ENCODE measurements at regions not wholly inside any gene's neighbourhood (a gene's known extent, or its start where the extent isn't known, plus 50 kb on each side); places are given as distances from the start of the nearest gene placed in this dataset.

DNA sequence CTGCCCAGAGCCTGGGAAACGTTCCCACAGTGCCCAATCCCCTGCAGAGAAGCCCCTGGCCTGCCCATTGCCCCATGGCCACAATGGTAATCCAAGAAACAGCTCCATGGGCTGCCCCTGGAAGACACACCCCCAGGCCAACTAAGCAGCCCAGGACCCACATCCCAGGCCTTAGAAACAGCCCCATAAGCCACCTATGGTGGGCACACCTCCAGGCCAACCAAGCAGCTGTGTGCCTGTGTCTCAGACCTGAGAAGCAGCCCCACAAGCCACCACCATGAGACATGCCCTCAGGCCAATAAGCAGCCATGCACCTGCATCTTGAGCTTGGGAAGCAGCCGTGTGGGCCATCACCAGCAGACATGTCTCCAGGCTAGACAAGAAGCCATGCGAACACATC is 52.9 kb upstream of the SSBP2 start:
- Histone ChIP-seq H2AK5ac (ENCODE audit: low read length) (peak overlapping the region; percentile 6), H3K4ac (ENCODE audit: low read depth, low read length) (no peak overlapping the region), H3K4me2 (ENCODE audit: low read length) (no peak overlapping the region), H3K27ac (ENCODE audit: low read depth, low read length) (no peak overlapping the region), H3K79me1 (ENCODE audit: low read length) (peaks cover 15% of the 10 kb centered on the region), H2BK12ac (ENCODE audit: low read length) (no peak overlapping the region), H3K79me2 (ENCODE audit: control insufficient read depth, insufficient read depth, low read length, poor library complexity) (no peaks in the 10 kb centered on the region), H3K4me3 (ENCODE audit: low read depth, low read length) (no peak overlapping the region), H3K27me3 (ENCODE audit: insufficient read depth, low read length) (no peaks in the 10 kb centered on the region), H3K9ac (ENCODE audit: low read length) (no peak overlapping the region), H3K9me3 (ENCODE audit: insufficient read depth, low read depth, low read length) (no peaks in the 10 kb centered on the region), H3K23ac (ENCODE audit: low read length) (no peak overlapping the region), H3K18ac (ENCODE audit: low read length) (no peak overlapping the region), H2BK120ac (ENCODE audit: insufficient read depth, low read length, poor library complexity) (no peak overlapping the region), H3K36me3 (ENCODE audit: control insufficient read depth in 1 of 2, insufficient read depth in 2 of 2, low read length in 2 of 2) (no peaks in the 10 kb centered on the region), H3K4me1 (ENCODE audit: control insufficient read depth in 1 of 2, insufficient read depth in 2 of 2, low read length in 2 of 2) (peaks cover 7 to 8% of the 10 kb centered on the region in 2 experiments), H3K14ac (ENCODE audit: low read length) (no peak overlapping the region), H4K12ac (ENCODE audit: low read depth, low read length) (no peak overlapping the region), H4K91ac (ENCODE audit: low read depth, low read length) (no peak overlapping the region), H2BK5ac (ENCODE audit: low read depth, low read length, poor library complexity) (no peak overlapping the region), H2AFZ (ENCODE audit: insufficient read depth, low read length, poor library complexity) (no peak overlapping the region), H4K8ac (ENCODE audit: low read depth, low read length) (no peak overlapping the region)
- WGBS (ENCODE audit: extremely low coverage, insufficient coverage, insufficient read length) = no CpG with 5 or more reads among the region's 3 CpGs
- peak; percentile 34 to 63 for DNase-seq

DNA sequence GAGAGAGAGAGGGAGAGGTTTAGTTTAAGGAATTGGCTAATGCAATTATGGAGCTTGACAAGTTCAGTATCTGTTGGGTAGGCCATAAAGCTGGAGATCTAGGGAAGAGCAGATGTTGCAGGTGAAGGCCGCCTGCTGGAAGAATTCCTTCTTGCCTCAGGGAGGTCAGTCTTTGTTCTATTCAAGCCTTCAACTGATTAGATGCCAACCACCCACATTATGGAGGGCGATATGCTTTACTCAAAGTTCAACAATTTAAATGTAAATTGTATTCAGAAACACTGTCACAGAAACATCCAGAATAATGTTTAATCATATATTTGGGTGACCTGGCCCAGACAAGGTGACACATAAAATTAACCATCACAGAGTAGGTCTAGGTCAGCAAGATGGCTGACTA is 51.7 kb upstream of the SSBP2 start:
- H3K9ac ChIP-seq (ENCODE audit: low read length) = no peak overlapping the region
- H3K79me1 ChIP-seq (ENCODE audit: low read length) = peaks cover 17% of the 10 kb centered on the region
- H2BK120ac ChIP-seq (ENCODE audit: insufficient read depth, low read length, poor library complexity) = peak overlapping the region; percentile 86
- H3K4me3 ChIP-seq (ENCODE audit: low read depth, low read length) = no peak overlapping the region
- no peak overlapping the region for H3K14ac ChIP-seq (ENCODE audit: low read length)
- H3K4ac ChIP-seq (ENCODE audit: low read depth, low read length) = no peak overlapping the region
- H2BK5ac ChIP-seq (ENCODE audit: low read depth, low read length, poor library complexity) = no peak overlapping the region
- no peaks in the 10 kb centered on the region for H3K36me3 ChIP-seq (ENCODE audit: control insufficient read depth in 1 of 2, insufficient read depth in 2 of 2, low read length in 2 of 2)
- no peak overlapping the region for H3K23ac ChIP-seq (ENCODE audit: low read length)
- H3K27me3 ChIP-seq (ENCODE audit: insufficient read depth, low read length) = no peaks in the 10 kb centered on the region
- H4K12ac ChIP-seq (ENCODE audit: low read depth, low read length) = no peak overlapping the region
- H3K4me2 ChIP-seq (ENCODE audit: low read length) = no peak overlapping the region
- no peak overlapping the region for H3K18ac ChIP-seq (ENCODE audit: low read length)
- no CpG with 5 or more reads among the region's 2 CpGs for WGBS (ENCODE audit: extremely low coverage, insufficient coverage, insufficient read length)
- peak overlapping the region; percentile 3 for H2AFZ ChIP-seq (ENCODE audit: insufficient read depth, low read length, poor library complexity)
- H2BK12ac ChIP-seq (ENCODE audit: low read length) = peak overlapping the region; percentile 84
- DNase-seq = peak in 1 of 2 donors; percentile 22
- no peaks in the 10 kb centered on the region for H3K79me2 ChIP-seq (ENCODE audit: control insufficient read depth, insufficient read depth, low read length, poor library complexity)
- H4K8ac ChIP-seq (ENCODE audit: low read depth, low read length) = no peak overlapping the region
- no peak overlapping the region for H3K27ac ChIP-seq (ENCODE audit: low read depth, low read length)
- no peak overlapping the region for H2AK5ac ChIP-seq (ENCODE audit: low read length)
- peak overlapping the region; percentile 59 for H4K91ac ChIP-seq (ENCODE audit: low read depth, low read length)
- H3K9me3 ChIP-seq (ENCODE audit: insufficient read depth, low read depth, low read length) = no peaks in the 10 kb centered on the region
- peaks cover 7 to 12% of the 10 kb centered on the region in 2 experiments for H3K4me1 ChIP-seq (ENCODE audit: control insufficient read depth in 1 of 2, insufficient read depth in 2 of 2, low read length in 2 of 2)

DNA sequence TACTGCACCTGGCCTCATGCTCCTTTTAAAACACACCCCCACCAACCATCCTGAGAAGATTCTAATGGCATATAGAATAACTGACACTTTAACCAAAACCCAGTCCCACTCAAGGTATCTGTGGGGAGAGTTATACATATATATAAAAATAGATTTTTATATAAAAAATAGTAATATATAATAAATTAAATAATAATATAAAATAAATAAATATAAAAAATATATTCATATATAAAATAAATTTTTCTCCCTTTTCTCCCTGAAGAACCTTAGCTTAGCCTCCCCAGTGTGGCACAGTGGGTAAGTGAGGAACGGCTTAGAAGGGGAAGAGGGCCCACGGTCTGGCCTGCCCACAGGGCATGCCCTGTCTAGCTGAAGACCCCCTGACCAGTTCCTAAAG is 51.1 kb upstream of the SSBP2 start:
- no peak for DNase-seq
- no peak overlapping the region for H3K4me3 ChIP-seq (ENCODE audit: low read depth, low read length)
- no peak overlapping the region for H3K9ac ChIP-seq (ENCODE audit: low read length)
- H3K27me3 ChIP-seq (ENCODE audit: insufficient read depth, low read length) = no peaks in the 10 kb centered on the region
- H3K4me1 ChIP-seq (ENCODE audit: control insufficient read depth in 1 of 2, insufficient read depth in 2 of 2, low read length in 2 of 2) = peaks cover 7 to 12% of the 10 kb centered on the region in 2 experiments
- no peak overlapping the region for H3K23ac ChIP-seq (ENCODE audit: low read length)
- peak overlapping the region; percentile 84 for H2AK5ac ChIP-seq (ENCODE audit: low read length)
- H2BK120ac ChIP-seq (ENCODE audit: insufficient read depth, low read length, poor library complexity) = peak overlapping the region; percentile 88
- no peaks in the 10 kb centered on the region for H3K36me3 ChIP-seq (ENCODE audit: control insufficient read depth in 1 of 2, insufficient read depth in 2 of 2, low read length in 2 of 2)
- WGBS (ENCODE audit: extremely low coverage, insufficient coverage, insufficient read length) = no CpG with 5 or more reads among the region's 2 CpGs
- H2BK12ac ChIP-seq (ENCODE audit: low read length) = peak overlapping the region; percentile 99
- peak overlapping the region; percentile 3 for H2AFZ ChIP-seq (ENCODE audit: insufficient read depth, low read length, poor library complexity)
- no peaks in the 10 kb centered on the region for H3K79me2 ChIP-seq (ENCODE audit: control insufficient read depth, insufficient read depth, low read length, poor library complexity)
- peak overlapping the region; percentile 47 for H4K8ac ChIP-seq (ENCODE audit: low read depth, low read length)
- peak overlapping the region; percentile 70 for H3K14ac ChIP-seq (ENCODE audit: low read length)
- H3K4ac ChIP-seq (ENCODE audit: low read depth, low read length) = no peak overlapping the region
- peaks cover 17% of the 10 kb centered on the region for H3K79me1 ChIP-seq (ENCODE audit: low read length)
- no peak overlapping the region for H3K27ac ChIP-seq (ENCODE audit: low read depth, low read length)
- H3K18ac ChIP-seq (ENCODE audit: low read length) = peak overlapping the region; percentile 54
- H3K4me2 ChIP-seq (ENCODE audit: low read length) = no peak overlapping the region
- H4K12ac ChIP-seq (ENCODE audit: low read depth, low read length) = no peak overlapping the region
- peak overlapping the region; percentile 49 for H2BK5ac ChIP-seq (ENCODE audit: low read depth, low read length, poor library complexity)
- peak overlapping the region; percentile 89 for H4K91ac ChIP-seq (ENCODE audit: low read depth, low read length)
- no peaks in the 10 kb centered on the region for H3K9me3 ChIP-seq (ENCODE audit: insufficient read depth, low read depth, low read length)

DNA sequence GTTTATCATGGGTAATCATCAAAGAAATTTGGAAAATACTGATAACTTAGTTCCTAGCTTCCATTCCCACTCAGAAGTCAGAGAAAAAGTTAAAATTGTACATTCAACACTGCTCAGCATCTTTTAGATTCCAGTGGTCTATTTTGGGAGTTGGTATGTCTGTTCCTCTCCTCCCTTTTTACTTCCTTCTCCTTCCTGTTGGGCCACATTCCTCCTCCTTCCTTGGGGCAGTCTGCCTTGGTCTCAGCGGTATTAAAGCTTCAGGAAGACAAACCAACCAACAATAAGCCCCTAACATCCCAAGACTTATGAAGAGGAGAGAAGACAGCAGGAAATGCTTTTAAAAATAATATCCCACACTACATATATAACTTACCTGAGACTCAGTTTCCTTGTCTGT is 49.9 kb upstream of the SSBP2 start:
- peak; percentile 43 to 77 for DNase-seq
- Histone ChIP-seq H4K91ac (ENCODE audit: low read depth, low read length) (no peak overlapping the region), H2AK5ac (ENCODE audit: low read length) (no peak overlapping the region), H3K4me1 (ENCODE audit: control insufficient read depth in 1 of 2, insufficient read depth in 2 of 2, low read length in 2 of 2) (peaks cover 7 to 12% of the 10 kb centered on the region in 2 experiments), H2AFZ (ENCODE audit: insufficient read depth, low read length, poor library complexity) (no peak overlapping the region), H3K27me3 (ENCODE audit: insufficient read depth, low read length) (no peaks in the 10 kb centered on the region), H3K23ac (ENCODE audit: low read length) (no peak overlapping the region), H3K79me1 (ENCODE audit: low read length) (peaks cover 17% of the 10 kb centered on the region), H3K4me2 (ENCODE audit: low read length) (peak overlapping the region; percentile 20), H2BK12ac (ENCODE audit: low read length) (no peak overlapping the region), H3K14ac (ENCODE audit: low read length) (no peak overlapping the region), H3K9ac (ENCODE audit: low read length) (no peak overlapping the region), H2BK120ac (ENCODE audit: insufficient read depth, low read length, poor library complexity) (no peak overlapping the region), H3K4me3 (ENCODE audit: low read depth, low read length) (no peak overlapping the region), H3K4ac (ENCODE audit: low read depth, low read length) (no peak overlapping the region), H2BK5ac (ENCODE audit: low read depth, low read length, poor library complexity) (no peak overlapping the region), H3K9me3 (ENCODE audit: insufficient read depth, low read depth, low read length) (no peaks in the 10 kb centered on the region), H4K12ac (ENCODE audit: low read depth, low read length) (no peak overlapping the region), H3K36me3 (ENCODE audit: control insufficient read depth in 1 of 2, insufficient read depth in 2 of 2, low read length in 2 of 2) (no peaks in the 10 kb centered on the region), H3K27ac (ENCODE audit: low read depth, low read length) (peak overlapping the region; percentile 45), H4K8ac (ENCODE audit: low read depth, low read length) (no peak overlapping the region), H3K18ac (ENCODE audit: low read length) (no peak overlapping the region), H3K79me2 (ENCODE audit: control insufficient read depth, insufficient read depth, low read length, poor library complexity) (no peaks in the 10 kb centered on the region)
- no CpG with 5 or more reads among the region's 1 CpG for WGBS (ENCODE audit: extremely low coverage, insufficient coverage, insufficient read length)

Measured in trophoblast cell (in vitro differentiated cells and primary cell).